ENCODE measurements at regions not wholly inside any gene's neighbourhood (a gene's known extent, or its start where the extent isn't known, plus 50 kb on each side); places are given as distances from the start of the nearest gene placed in this dataset.

- no peak for TF ChIP-seq TSHZ2 (CRISPR knock-in tag; IDR thresholded peaks at IDR 0.05)
- no peak for TF ChIP-seq BACH2 (CRISPR knock-in tag; IDR thresholded peaks at IDR 0.05; ENCODE audit: borderline replicate concordance)
- no peak for TF ChIP-seq PPARA (CRISPR knock-in tag; IDR thresholded peaks at IDR 0.05; ENCODE audit: borderline replicate concordance)
- TF ChIP-seq ZNF565 (CRISPR knock-in tag; conservative IDR thresholded peaks at IDR 0.05; ENCODE audit: low read depth): no peak
- TF ChIP-seq ZNF8 (CRISPR knock-in tag; IDR thresholded peaks at IDR 0.05): no peak
- no peak for TF ChIP-seq CSRNP3 (CRISPR knock-in tag; IDR thresholded peaks at IDR 0.05)
- TF ChIP-seq CSDC2 (CRISPR knock-in tag; IDR thresholded peaks at IDR 0.05): no peak
These were observed 222.8 kb upstream of the RREB1 start (continued) for GRCh38 chr6:6884916-6885315.

GRCh38 chr6:6885521-6886170 is 222.1 kb upstream of the RREB1 start:
- no peak for ATAC-seq
- TF ChIP-seq ZC3H10 (CRISPR knock-in tag; IDR thresholded peaks at IDR 0.05) (no peak), ZNF8 (CRISPR knock-in tag; IDR thresholded peaks at IDR 0.05) (no peak), ZNF565 (CRISPR knock-in tag; conservative IDR thresholded peaks at IDR 0.05; ENCODE audit: low read depth) (no peak), TOX (CRISPR knock-in tag; IDR thresholded peaks at IDR 0.05; ENCODE audit: borderline replicate concordance) (no peak), PPARA (CRISPR knock-in tag; IDR thresholded peaks at IDR 0.05; ENCODE audit: borderline replicate concordance) (no peak), CSRNP3 (CRISPR knock-in tag; IDR thresholded peaks at IDR 0.05) (no peak), ARNTL (CRISPR knock-in tag; IDR thresholded peaks at IDR 0.05; ENCODE audit: borderline replicate concordance, low read depth) (no peak)

GRCh38 chr6:6886171-6886885 is 221.4 kb upstream of the RREB1 start:
- no peak for ATAC-seq
- no peak for TF ChIP-seq CREB5 (CRISPR knock-in tag; IDR thresholded peaks at IDR 0.05; ENCODE audit: low read depth)
- TF ChIP-seq POU6F1 (CRISPR knock-in tag; IDR thresholded peaks at IDR 0.05; ENCODE audit: borderline replicate concordance, low read depth): no peak
- TF ChIP-seq ZNF8 (CRISPR knock-in tag; IDR thresholded peaks at IDR 0.05): no peak
- TF ChIP-seq ZFP30 (CRISPR knock-in tag; IDR thresholded peaks at IDR 0.05): no peak
- no peak for TF ChIP-seq ZNF565 (CRISPR knock-in tag; conservative IDR thresholded peaks at IDR 0.05; ENCODE audit: low read depth)
- TF ChIP-seq CSRNP3 (CRISPR knock-in tag; IDR thresholded peaks at IDR 0.05): no peak
- no peak for TF ChIP-seq ISL1 (CRISPR knock-in tag; IDR thresholded peaks at IDR 0.05)
- no peak for TF ChIP-seq BACH2 (CRISPR knock-in tag; IDR thresholded peaks at IDR 0.05; ENCODE audit: borderline replicate concordance)
- TF ChIP-seq TCF4 (CRISPR knock-in tag; IDR thresholded peaks at IDR 0.05; ENCODE audit: borderline replicate concordance): no peak
- TF ChIP-seq SNAI2 (CRISPR knock-in tag; IDR thresholded peaks at IDR 0.05): no peak
- no peak for TF ChIP-seq ESRRG (CRISPR knock-in tag; IDR thresholded peaks at IDR 0.05)
- no peak for TF ChIP-seq OSR1 (CRISPR knock-in tag; IDR thresholded peaks at IDR 0.05)
- no peak for TF ChIP-seq PATZ1 (CRISPR knock-in tag; IDR thresholded peaks at IDR 0.05; ENCODE audit: borderline replicate concordance)
- TF ChIP-seq RARB (CRISPR knock-in tag; IDR thresholded peaks at IDR 0.05): no peak
- TF ChIP-seq PPARA (CRISPR knock-in tag; IDR thresholded peaks at IDR 0.05; ENCODE audit: borderline replicate concordance): no peak

Data from SK-N-SH treated with all-trans-retinoic acid at 6 μM for 48 hours (cell line).